GM13977 (cell line): ENCODE measurements at regions not wholly inside any gene's neighbourhood (a gene's known extent, or its start where the extent isn't known, plus 50 kb on each side); places are given as distances from the start of the nearest gene placed in this dataset.
"Not testable (repeated sequence)": the region's sequence is repeated elsewhere in the genome, so short reads cannot be mapped to it uniquely, and the experiment has no call there.

ENCODE experiments used
- DNase-seq: peaks from one replicate; pipeline ENCODE4 v3.0.0; 2012; ENCODE audit warnings: low spot score
- CTCF ChIP-seq: IDR thresholded peaks from 2 replicates; pipeline ENCODE4 v1.5.1; 2012; ENCODE audit warnings: mild to moderate bottlenecking, control low read depth; ENCODE audit not compliant: insufficient read depth; ENCODE audit errors: extremely low read depth, missing control alignments
- in situ Hi-C: fragments of 300-500 bp; cut with MboI; formaldehyde crosslinking; loops from one replicate; pipeline ENCODE4 v1.12.0; 2022; ENCODE audit warnings: low sequenced_read_pairs, low pct_unique_long_range_greater_than_20kb, mixed read lengths, inconsistent platforms; ENCODE audit not compliant: unreplicated experiment

GRCh38 chr4:72896515-72896914 is 173.0 kb downstream of the COX18 start:
- in situ Hi-C loops = no loop called here
- no peak for TF ChIP-seq CTCF
- DNase-seq = no peak

- DNase-seq = no peak
- in situ Hi-C loops = no loop called here
- no peak for TF ChIP-seq CTCF
Measured at GRCh38 chr4:72895408-72895807, 174.1 kb downstream of the COX18 start.

- no peak for TF ChIP-seq CTCF
- in situ Hi-C loops = no loop called here
- DNase-seq = no peak
Measured at GRCh38 chr4:72893354-72894066, 176.0 kb downstream of the COX18 start.

- in situ Hi-C loops = no loop called here
- DNase-seq = no peak
- no peak for TF ChIP-seq CTCF
Measured at GRCh38 chr4:72888331-72888730, 181.2 kb downstream of the COX18 start.

GRCh38 chr4:72887152-72887551 is 182.4 kb downstream of the COX18 start:
- in situ Hi-C loops = no loop called here
- TF ChIP-seq CTCF = no peak
- DNase-seq = no peak

GRCh38 chr4:72886602-72887001 is 182.9 kb downstream of the COX18 start:
- DNase-seq = no peak
- TF ChIP-seq CTCF = peak; percentile 12

GRCh38 chr4:72884225-72884624 is 185.3 kb downstream of the COX18 start:
- in situ Hi-C loops, DNase-seq: not testable (repeated sequence)

More at GRCh38 chr4:72886602-72887001, 182.9 kb downstream of the COX18 start:
- in situ Hi-C loops = no loop called here
